SJCRH30 (cell line): ENCODE measurements at regions not wholly inside any gene's neighbourhood (a gene's known extent, or its start where the extent isn't known, plus 50 kb on each side); places are given as distances from the start of the nearest gene placed in this dataset.

ENCODE experiments used
- DNase-seq, 2 experiments: peaks; one replicate each; pipeline ENCODE4 v3.0.0-alpha.2; 2015 to 2020
- H3K27ac ChIP-seq: fragments of 250-450 bp; sonication (Bioruptor Pico); 2 replicates; pipeline ENCODE4 v1.5.1; 2020; ENCODE audit warnings: mild to moderate bottlenecking, moderate library complexity
- H3K27me3 ChIP-seq: fragments of 250-450 bp; sonication (Bioruptor Pico); 2 replicates; pipeline ENCODE4 v1.5.1; 2020; ENCODE audit warnings: mild to moderate bottlenecking, moderate library complexity
- H3K36me3 ChIP-seq: fragments of 250-450 bp; sonication (Bioruptor Pico); 2 replicates; pipeline ENCODE4 v1.5.1; 2020; ENCODE audit warnings: mild to moderate bottlenecking, moderate library complexity
- H3K4me1 ChIP-seq: fragments of 250-450 bp; sonication (Bioruptor Pico); 2 replicates; pipeline ENCODE4 v1.5.1; 2020; ENCODE audit warnings: mild to moderate bottlenecking, moderate library complexity
- H3K4me3 ChIP-seq: fragments of 250-450 bp; sonication (Bioruptor Pico); 2 replicates; pipeline ENCODE4 v1.5.1; 2020; ENCODE audit warnings: mild to moderate bottlenecking, moderate library complexity
- H3K9me3 ChIP-seq: fragments of 250-450 bp; sonication (Bioruptor Pico); replicated peaks from 2 replicates; pipeline ENCODE4 v1.5.1; 2020; ENCODE audit warnings: mild to moderate bottlenecking, moderate library complexity

DNA sequence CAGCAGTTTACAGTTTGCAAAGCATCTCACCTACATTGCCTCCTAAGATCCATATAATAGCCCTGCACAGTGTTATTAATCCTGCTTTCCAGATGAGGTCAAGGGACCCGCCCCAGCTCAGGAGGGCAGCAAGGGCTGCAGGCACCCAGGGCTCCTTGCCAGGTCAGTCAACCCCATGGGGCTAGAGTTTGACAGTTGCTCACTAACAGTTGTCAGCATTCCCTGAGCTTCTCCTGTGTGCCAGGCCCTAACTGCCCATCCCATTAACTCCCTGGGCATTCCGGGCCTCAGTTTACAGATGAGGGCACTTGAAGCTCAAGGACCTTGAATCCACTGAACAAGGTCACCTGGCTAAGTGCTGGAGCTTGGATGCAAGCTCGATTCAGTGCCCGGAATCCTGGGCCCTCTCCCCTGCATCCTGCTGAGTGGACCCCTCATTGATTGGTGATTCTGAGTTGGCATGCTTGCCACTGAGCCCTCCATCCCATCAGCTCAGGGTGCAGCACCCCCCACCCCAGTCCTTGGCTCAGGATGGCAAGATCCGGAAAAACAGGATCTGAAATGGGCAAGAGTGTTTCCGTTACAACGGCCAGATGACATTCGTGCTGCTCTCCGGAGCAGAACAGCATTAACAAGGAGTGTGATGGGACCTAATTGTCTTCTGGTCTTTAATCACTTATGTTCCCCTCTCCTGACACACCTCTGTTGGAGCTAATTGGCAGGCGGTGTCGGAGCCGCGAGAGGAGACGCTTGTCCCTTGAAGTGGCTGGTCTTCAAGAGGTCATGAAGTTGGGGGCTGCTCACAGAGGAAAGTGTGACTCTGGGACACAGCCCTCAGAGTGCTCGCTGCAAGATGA lies 87.4 kb upstream of the SHISAL1 start:
- no peaks in the 10 kb centered on the region for H3K4me1 ChIP-seq
- no peaks in the 10 kb centered on the region for H3K27me3 ChIP-seq
- DNase-seq, result no peak
- no peaks in the 10 kb centered on the region for H3K36me3 ChIP-seq
- H3K9me3 ChIP-seq, result no peaks in the 10 kb centered on the region
- H3K27ac ChIP-seq, result no peak overlapping the region
- H3K4me3 ChIP-seq, result no peak overlapping the region

DNA sequence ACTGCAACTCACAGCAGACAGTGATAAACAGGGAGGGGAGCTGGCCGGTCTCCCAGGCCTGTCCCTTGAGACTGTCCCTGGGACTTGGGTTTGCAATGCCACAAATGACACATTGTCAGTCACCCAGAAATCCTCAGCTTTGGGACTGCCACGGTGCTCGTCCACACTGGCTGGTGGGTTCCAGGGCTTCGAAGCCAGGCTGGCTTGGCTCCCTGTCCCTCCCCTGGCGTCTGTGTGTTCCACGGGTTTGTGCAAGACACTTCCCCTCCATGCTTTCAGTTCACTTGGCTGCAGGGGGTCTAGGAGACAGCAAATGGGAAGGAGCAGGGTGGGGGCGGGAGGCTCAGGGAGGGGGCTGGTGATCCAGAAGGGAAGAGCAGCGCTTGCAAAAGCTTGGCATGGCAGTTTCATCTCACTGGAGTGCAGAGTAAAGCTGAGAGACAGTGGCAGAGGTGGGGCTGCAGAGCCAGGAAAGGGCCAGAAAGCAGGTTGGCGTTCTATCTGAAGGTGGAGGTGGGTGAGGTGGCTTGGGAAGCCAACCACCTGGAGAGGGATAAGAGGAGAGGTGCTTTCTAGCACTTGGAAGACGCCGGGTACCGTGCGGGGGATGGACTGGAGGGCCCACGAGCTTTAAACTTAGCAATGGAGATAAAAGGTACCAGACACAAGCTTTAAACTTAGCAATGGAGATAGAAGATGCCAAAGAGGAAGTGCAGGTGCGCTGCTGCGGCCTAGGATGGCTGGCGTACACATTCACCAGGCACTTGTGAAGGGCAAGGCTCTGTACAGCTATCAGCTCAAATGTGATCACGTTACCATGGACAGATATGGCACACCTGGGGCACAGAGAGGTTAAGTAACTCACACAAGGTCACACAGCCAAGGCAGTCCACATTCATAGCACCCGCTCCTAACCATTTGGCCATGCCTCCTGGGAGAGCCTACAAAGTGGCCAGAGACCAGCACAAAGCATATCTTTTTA lies 86.4 kb upstream of the SHISAL1 start:
- no peaks in the 10 kb centered on the region for H3K36me3 ChIP-seq
- no peak for DNase-seq

DNA sequence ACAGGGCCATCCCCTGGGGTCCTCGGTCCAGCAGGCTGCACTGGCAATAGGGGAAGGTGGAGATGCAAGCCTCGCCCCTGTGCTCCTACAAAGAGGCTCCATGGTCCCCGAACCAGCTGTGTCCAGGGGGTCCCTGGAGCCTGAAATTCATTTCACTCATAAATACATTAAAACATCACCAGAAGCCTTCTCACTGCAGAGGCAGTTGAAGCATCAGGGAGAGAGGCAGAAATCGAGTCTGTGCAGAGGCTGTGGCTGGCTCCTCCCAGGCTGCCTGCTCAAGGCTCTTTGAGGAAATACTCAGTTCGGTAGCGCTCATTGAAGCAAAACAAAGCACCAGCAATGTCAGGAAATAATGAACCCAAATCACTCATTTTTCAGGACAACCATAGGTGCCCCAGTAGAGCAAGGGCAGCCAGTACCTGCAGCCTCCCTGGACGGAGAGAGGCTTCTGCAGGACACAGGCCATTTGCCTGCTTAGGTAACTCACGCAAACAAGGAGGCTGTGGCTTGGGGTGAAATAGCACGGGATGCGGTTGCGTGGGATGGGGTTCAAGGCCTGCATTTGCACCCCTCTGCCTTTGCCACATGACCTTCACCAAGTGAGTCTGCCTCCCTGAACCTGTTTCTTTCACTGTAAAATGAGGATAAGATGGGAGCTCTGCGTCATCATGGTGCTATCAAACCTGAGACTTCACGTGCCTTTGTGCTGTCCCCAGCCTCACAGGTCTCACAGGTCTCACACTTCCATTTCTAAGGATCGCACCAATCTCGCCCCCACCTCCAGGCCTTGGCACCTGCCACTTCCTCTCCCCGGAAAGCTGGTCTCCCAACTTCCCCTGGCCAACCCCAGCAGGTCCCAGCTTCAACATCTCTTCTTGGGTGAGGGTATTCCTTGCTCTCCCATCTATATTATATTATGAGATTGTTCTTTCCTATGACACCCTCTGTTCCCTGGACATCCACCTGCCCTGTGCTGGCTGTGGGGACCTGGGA lies 84.3 kb upstream of the SHISAL1 start:
- no peaks in the 10 kb centered on the region for H3K4me1 ChIP-seq
- H3K27me3 ChIP-seq, result no peaks in the 10 kb centered on the region
- no peak overlapping the region for H3K4me3 ChIP-seq
- H3K36me3 ChIP-seq, result no peaks in the 10 kb centered on the region
- no peak overlapping the region for H3K27ac ChIP-seq
- DNase-seq, result no peak
- H3K9me3 ChIP-seq, result no peaks in the 10 kb centered on the region

More for the DNA sequence above, 86.4 kb upstream of the SHISAL1 start:
- Histone ChIP-seq H3K4me1 (no peaks in the 10 kb centered on the region), H3K9me3 (no peaks in the 10 kb centered on the region), H3K27ac (no peak overlapping the region), H3K27me3 (no peaks in the 10 kb centered on the region), H3K4me3 (no peak overlapping the region)

DNA sequence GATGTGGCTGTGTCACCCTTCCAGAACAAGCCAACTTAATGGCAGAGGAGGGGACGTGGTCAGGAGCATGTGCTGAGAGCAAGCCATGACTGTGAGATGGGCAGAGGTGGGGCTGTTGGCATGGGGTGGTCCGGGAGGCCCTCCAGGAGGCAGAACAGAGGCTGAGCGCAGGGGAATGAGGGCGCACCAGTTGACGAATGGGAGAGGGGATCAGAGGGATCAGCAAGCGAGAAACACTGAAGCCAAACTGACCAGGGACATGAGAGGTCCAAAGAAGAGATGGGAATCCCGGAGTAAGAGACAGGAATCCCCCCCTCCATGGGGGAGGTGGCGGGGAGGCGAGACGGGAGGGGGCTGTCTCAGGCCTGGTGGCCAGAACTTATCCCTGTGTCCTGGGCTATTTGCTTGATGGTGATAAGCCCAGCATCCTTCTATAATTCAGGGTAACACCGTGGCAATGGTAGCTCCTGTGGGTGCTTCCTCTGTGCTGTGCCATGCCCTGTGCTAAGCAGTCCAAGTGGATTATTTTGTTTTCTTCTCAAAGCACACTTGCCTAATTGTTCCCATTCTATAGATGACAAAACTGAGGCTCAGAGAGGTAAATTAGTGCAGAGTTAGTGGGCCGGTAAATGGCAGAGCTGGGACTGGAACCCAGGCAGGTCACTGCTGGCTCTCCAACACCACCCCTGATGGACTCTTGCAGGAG lies 83.4 kb upstream of the SHISAL1 start:
- no peaks in the 10 kb centered on the region for H3K4me1 ChIP-seq
- no peak overlapping the region for H3K27ac ChIP-seq
- no peaks in the 10 kb centered on the region for H3K27me3 ChIP-seq
- H3K9me3 ChIP-seq, result no peaks in the 10 kb centered on the region
- no peak overlapping the region for H3K4me3 ChIP-seq
- no peaks in the 10 kb centered on the region for H3K36me3 ChIP-seq
- no peak for DNase-seq

DNA sequence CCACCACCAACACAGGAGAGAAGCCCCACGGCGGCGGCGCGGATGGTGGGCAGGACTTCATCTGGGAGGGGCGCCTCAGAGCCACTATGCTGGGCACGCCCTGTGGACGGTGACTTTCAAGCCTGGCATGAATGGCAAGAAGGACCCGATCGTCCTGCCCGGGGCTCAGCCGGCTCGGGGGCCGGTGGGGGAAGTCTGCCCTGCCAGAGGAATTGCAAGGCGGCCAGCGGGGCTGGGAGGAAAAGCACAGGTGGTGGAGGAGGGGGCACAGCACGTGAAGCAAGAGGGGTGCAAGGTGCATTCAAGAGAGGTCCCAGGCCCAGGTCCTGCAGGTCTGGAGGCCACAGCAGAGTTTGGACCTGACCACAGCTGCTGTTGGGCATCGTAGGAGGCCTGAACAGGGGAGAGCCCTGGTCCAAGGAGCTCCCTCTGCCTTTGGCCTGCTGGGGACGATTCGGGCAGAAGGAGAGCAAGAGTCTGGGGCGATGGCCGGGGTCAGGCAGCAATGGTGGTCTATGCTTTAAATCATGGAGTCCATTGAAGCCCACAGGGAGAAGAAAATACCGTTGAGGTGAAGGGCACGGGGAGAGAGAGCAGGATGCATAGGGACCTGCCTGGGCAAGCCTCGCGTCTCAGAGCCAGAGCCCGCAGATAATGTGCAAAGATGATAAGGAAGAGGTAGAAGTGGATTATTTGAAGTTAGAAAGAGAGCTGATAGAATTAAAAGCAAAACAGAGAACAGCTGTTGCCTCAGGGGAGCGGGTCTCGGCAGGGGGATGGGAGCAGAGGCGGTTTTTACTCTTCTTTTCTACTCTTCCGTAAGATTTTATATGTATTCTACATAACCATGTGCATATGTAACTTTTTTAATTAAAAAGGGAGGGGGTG lies 82.6 kb upstream of the SHISAL1 start:
- DNase-seq, result no peak
- Histone ChIP-seq H3K4me1 (no peaks in the 10 kb centered on the region), H3K36me3 (no peaks in the 10 kb centered on the region), H3K9me3 (no peaks in the 10 kb centered on the region), H3K4me3 (no peak overlapping the region), H3K27me3 (no peaks in the 10 kb centered on the region), H3K27ac (no peak overlapping the region)

DNA sequence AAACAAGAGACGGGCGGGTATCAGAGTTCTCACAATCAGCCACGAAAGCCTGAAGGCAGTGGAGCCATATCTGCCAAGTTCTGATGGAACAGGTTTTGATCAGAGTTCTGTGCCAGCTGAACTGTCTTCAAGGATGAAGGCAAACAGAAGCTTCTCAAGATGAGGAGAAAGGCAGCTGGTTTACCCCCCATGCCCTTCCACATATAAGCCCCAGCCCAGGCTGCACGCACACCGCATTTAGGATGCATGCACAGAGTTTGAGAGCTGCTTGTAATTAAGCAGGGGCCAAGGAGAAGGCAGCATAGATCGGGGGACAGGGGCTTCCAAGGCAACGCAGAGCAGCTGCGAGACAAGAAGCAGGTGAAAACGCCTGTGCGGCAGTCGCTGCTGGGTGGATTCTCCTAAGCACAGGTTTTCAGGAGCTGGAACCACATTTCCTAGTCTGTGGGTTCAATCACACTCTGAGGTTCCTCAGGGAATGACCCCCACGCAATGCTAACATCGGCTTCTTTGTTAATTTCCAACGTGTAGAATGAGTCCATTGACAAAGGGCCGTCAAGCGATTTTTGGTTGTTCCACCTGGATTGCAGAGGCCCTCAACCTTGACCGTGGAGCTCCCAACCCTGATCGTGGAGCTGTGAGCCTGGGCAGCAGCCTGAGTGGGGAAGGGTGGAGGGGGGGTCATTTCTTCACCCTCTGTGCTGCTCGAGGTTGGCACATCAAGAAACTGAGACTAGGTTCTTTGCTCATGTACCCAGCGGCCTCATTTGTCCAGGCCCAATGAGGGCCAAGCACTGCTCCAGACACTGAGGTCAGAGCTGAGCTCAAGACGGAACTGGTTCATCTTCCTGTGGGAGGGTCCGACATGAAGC lies 81.7 kb upstream of the SHISAL1 start:
- Histone ChIP-seq H3K27me3 (no peaks in the 10 kb centered on the region), H3K9me3 (no peaks in the 10 kb centered on the region), H3K4me1 (no peaks in the 10 kb centered on the region), H3K27ac (no peak overlapping the region), H3K4me3 (no peak overlapping the region), H3K36me3 (no peaks in the 10 kb centered on the region)
- DNase-seq, result no peak

DNA sequence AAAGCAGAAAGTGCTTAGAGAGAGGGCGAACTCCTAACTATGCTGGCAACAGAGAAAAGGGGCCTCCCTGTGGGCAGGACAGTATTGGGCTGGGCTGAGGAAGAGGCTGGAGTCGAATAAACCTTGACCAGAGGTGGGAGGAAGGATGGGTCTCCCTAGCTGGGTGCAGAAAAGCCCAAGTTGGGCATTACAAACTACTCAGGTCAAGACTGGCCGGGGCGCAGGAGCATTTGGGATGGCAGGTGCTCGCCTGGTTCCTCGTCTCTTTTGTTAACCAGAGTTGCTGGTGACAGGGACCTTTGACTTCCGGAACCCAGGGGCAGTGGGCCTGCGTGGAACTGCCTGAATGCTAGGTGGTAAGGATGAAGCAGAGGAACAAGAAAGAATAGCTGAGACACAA lies 80.3 kb upstream of the SHISAL1 start:
- Histone ChIP-seq H3K4me1 (no peaks in the 10 kb centered on the region), H3K27me3 (peaks cover 3% of the 10 kb centered on the region), H3K27ac (no peak overlapping the region), H3K36me3 (no peaks in the 10 kb centered on the region), H3K9me3 (no peaks in the 10 kb centered on the region), H3K4me3 (no peak overlapping the region)
- DNase-seq, result no peak

DNA sequence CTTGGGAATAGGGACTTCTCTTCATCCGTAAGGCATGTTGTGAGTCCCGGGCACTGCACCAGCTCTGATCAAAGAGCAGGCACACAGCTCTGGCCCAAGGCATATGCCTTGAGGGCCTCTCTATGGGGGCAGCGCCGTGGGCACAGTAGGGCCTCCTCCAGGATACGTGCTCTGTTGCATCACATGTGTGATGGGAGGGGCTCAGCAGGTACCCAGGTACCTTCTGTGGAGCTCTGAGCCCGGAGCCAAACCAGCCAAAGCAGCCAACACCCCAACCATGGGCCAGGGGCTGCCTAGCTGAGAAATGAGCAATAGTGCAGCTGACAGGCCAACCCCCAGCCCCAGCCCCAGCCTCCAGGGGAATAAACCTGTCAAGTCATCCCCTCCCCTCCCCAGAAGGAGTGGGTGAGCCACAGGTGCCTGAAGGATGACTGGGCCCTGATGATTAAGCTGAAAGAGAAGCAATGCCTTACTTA lies 79.7 kb upstream of the SHISAL1 start:
- H3K27ac ChIP-seq, result no peak overlapping the region
- no peak overlapping the region for H3K4me3 ChIP-seq
- no peaks in the 10 kb centered on the region for H3K9me3 ChIP-seq
- H3K27me3 ChIP-seq, result peaks cover 6% of the 10 kb centered on the region
- no peaks in the 10 kb centered on the region for H3K36me3 ChIP-seq
- no peak for DNase-seq
- no peaks in the 10 kb centered on the region for H3K4me1 ChIP-seq

DNA sequence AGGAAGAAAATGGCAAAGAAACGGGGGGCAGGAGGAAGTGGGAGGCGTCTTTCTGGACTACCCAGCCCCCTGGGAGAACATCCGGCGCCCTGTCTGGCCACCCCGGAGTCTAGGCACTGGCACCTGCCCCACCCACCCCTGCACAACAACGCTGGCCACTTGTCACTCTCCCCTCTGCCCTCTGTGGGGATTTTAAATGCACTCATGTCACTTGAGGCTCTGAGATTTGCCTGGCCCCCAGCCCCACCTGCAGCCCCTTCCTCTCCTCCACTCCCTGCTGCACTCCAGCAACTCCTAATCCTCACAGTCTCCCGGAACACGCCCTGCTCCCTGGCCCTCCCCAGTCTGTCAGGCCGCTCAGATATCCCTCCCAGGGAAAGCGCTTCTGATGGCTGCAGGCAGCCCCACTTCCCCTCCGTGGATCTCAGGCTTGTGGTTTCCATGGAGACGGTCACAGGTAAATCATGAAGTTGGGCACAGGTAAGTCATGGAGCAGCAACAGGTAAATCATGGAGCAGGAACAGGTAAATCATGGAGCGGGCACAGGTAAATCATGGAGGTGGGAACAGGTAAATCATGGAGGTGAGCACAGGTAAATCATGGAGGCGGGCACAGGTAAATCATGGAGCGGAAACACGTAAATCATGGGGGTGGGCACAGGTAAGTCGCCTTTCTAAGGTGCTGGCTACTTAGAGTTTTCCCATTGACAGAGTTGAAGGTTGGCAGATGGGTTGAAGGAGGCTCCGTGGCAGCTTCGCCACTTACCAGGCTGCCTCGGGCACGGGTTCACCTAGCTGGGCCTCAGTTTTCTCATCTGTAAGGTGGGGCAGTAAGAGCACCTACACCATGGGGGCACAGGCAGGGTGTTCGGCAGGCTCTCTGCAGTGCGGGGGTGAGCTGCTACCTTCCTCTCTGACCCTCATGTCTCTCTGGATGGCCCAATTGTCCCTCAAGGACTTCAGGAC lies 79.0 kb upstream of the SHISAL1 start:
- no peak overlapping the region for H3K27ac ChIP-seq
- DNase-seq, result no peak

DNA sequence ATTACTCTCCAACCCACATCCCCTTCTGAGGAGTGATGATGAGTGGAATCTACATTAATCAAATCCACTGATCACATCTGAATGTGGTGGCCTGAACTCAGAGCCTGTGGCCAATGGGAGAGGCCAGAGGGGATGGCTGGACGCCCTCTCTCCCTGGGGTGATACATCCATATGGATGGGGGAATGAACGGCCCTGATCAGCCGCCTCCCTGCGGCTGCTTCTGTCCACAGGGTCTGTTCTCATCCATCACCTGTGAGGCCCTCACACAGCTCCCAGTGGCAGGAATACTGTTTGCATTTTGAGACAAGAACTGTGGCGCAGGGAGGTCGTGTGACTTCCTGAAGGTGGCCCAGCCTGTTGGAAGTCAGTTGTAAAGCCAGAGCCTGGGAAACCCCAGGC lies 78.3 kb upstream of the SHISAL1 start:
- Histone ChIP-seq H3K36me3 (no peaks in the 10 kb centered on the region), H3K27me3 (peaks cover 10% of the 10 kb centered on the region), H3K27ac (no peak overlapping the region), H3K9me3 (no peaks in the 10 kb centered on the region), H3K4me3 (no peak overlapping the region), H3K4me1 (no peaks in the 10 kb centered on the region)
- DNase-seq, result no peak

More for the DNA sequence above, 79.0 kb upstream of the SHISAL1 start:
- H3K4me1 ChIP-seq, result no peaks in the 10 kb centered on the region
- H3K4me3 ChIP-seq, result no peak overlapping the region
- H3K9me3 ChIP-seq, result no peaks in the 10 kb centered on the region
- H3K27me3 ChIP-seq, result peaks cover 10% of the 10 kb centered on the region
- no peaks in the 10 kb centered on the region for H3K36me3 ChIP-seq

DNA sequence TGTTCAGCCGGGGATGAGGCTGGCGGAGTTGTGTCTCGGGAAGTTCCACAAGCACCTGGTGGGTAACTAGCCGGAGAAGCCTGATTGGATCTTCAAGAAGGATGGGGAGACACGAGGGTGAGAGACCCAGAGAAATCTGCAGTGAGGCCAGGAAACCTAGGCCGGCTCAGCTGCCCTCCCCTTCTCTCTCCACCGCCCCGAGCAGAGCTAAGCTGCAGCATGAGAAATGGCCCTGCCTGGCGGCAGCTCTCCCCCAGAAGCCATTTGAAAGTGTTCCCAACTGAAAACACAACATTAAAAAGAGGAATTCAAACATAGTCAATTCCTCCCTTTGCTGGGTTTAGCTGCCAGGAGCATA lies 77.8 kb upstream of the SHISAL1 start:
- Histone ChIP-seq H3K27me3 (peaks cover 10% of the 10 kb centered on the region), H3K4me1 (no peaks in the 10 kb centered on the region), H3K9me3 (no peaks in the 10 kb centered on the region), H3K27ac (no peak overlapping the region), H3K36me3 (no peaks in the 10 kb centered on the region), H3K4me3 (no peak overlapping the region)
- no peak for DNase-seq
